H1 (cell line): ENCODE measurements at regions not wholly inside any gene's neighbourhood (a gene's known extent, or its start where the extent isn't known, plus 50 kb on each side); places are given as distances from the start of the nearest gene placed in this dataset.

Source experiments
- CTCF ChIA-PET: fragments of 300-600 bp; sonication (Branson Sonifier 250); formaldehyde crosslinking; loops from one replicate; lab custom pipeline; 2021; ENCODE audit not compliant: partially characterized antibody; lab: Charles Lee
- POLR2A ChIA-PET: fragments of 300-600 bp; sonication (Branson Sonifier 250); formaldehyde crosslinking; loops from one replicate; lab custom pipeline; 2021; ENCODE audit warnings: inconsistent platforms; ENCODE audit not compliant: partially characterized antibody; lab: Charles Lee
- DNase-seq, 2 experiments: peaks; one replicate each; pipeline versions ENCODE4 v3.0.0 to v3.0.0-alpha.2; 2010 to 2022; ENCODE audit warnings: low spot score in 2 of 2, low read depth in 1 of 2, mixed read lengths in 1 of 2
- FAIRE-seq: peaks from 2 replicates; lab custom pipeline; 2011; peaks lifted over from hg19 to GRCh38; lab: Jason Lieb, UNC
- H2AFZ ChIP-seq: 2 replicates; pipeline ENCODE4 v1.8.1; 2012; ENCODE audit warnings: low read length, inconsistent platforms
- H2AK5ac ChIP-seq: 2 replicates; pipeline ENCODE4 v1.6.1; 2013; ENCODE audit warnings: low read depth, low read length
- H2BK120ac ChIP-seq: replicated peaks from 2 replicates; pipeline ENCODE3; 2013; ENCODE audit warnings: low read depth, low read length, inconsistent platforms
- H2BK12ac ChIP-seq: 2 replicates; pipeline ENCODE4 v1.6.1; 2013; ENCODE audit warnings: low read depth, low read length
- H2BK15ac ChIP-seq: 2 replicates; pipeline ENCODE4 v1.6.1; 2013; ENCODE audit warnings: low read length
- H2BK20ac ChIP-seq: 2 replicates; pipeline ENCODE4 v1.6.1; 2013; ENCODE audit warnings: low read length
- H2BK5ac ChIP-seq: 2 replicates; pipeline ENCODE4 v1.6.1; 2013; ENCODE audit warnings: low read depth, low read length
- H3K14ac ChIP-seq: 2 replicates; pipeline ENCODE4 v1.6.1; 2013; ENCODE audit warnings: inconsistent platforms; ENCODE audit not compliant: insufficient read length
- H3K18ac ChIP-seq: 2 replicates; pipeline ENCODE4 v1.6.1; 2013; ENCODE audit warnings: low read length; ENCODE audit errors: extremely low read depth
- H3K23ac ChIP-seq: 2 replicates; pipeline ENCODE4 v1.6.1; 2013; ENCODE audit warnings: inconsistent platforms; ENCODE audit not compliant: insufficient read length
- H3K23me2 ChIP-seq: 2 replicates; pipeline ENCODE4 v1.6.1; 2013; ENCODE audit warnings: low read depth, low read length
- H3K27ac ChIP-seq: 2 replicates; pipeline ENCODE4 v1.6.1; 2011; ENCODE audit warnings: low read depth, low read length, inconsistent platforms
- H3K27me3 ChIP-seq, 4 experiments: replicated peaks in 1 of 4; 1 replicate in 1 of 4; 2 replicates in 3 of 4; pipeline versions ENCODE4 v1.6.1 to v1.8.1; 2011 to 2013; ENCODE audit warnings: low read length in 3 of 4, mild to moderate bottlenecking in 3 of 4, inconsistent platforms in 2 of 4, mixed read lengths in 2 of 4, moderate library complexity in 1 of 4; ENCODE audit not compliant: control insufficient read depth in 3 of 4, insufficient read depth in 3 of 4; ENCODE audit errors: extremely low read depth in 1 of 4
- H3K36me3 ChIP-seq, 4 experiments: 2 replicates each; pipeline versions ENCODE4 v1.6.1 to v1.8.1; 2011 to 2013; ENCODE audit warnings: mild to moderate bottlenecking in 4 of 4, low read length in 3 of 4, moderate library complexity in 2 of 4, control low read depth in 1 of 4, inconsistent platforms in 1 of 4; ENCODE audit not compliant: insufficient read depth in 4 of 4, control insufficient read depth in 2 of 4
- H3K4ac ChIP-seq: replicated peaks from 2 replicates; pipeline ENCODE3; 2013; ENCODE audit warnings: low read length, low read depth, mixed read lengths, inconsistent platforms; ENCODE audit not compliant: insufficient read length
- H3K4me1 ChIP-seq, 4 experiments: replicated peaks in 1 of 4; 1 replicate in 1 of 4; 2 replicates in 3 of 4; pipeline versions ENCODE4 v1.6.1 to v1.8.1; 2011 to 2013; ENCODE audit warnings: low read length in 3 of 4, inconsistent platforms in 2 of 4, mixed read lengths in 1 of 4; ENCODE audit not compliant: insufficient read depth in 4 of 4, control insufficient read depth in 3 of 4
- H3K4me2 ChIP-seq, 2 experiments: 2 replicates each; pipeline versions ENCODE4 v1.6.1 to v1.8.1; 2011 to 2013; ENCODE audit warnings: low read depth in 2 of 2, low read length in 2 of 2, control low read depth in 1 of 2, inconsistent platforms in 1 of 2, mild to moderate bottlenecking in 1 of 2; ENCODE audit not compliant: insufficient read depth in 1 of 2
- H3K4me3 ChIP-seq, 4 experiments: fragments of 200-600, 300-600 bp in 1 of 4; sonication (generic), shearing (Covaris generic), sonication (Bioruptor Twin) in 1 of 4; 2 replicates each; pipeline versions ENCODE4 v1.5.1 to v1.8.1; 2011 to 2016; ENCODE audit warnings: low read length in 4 of 4, low read depth in 3 of 4, control low read depth in 2 of 4, inconsistent platforms in 2 of 4, mild to moderate bottlenecking in 2 of 4, mixed read lengths in 1 of 4, moderate library complexity in 1 of 4; ENCODE audit not compliant: insufficient read depth in 2 of 4; ENCODE audit errors: extremely low read depth in 1 of 4
- H3K56ac ChIP-seq: replicated peaks from 2 replicates; pipeline ENCODE3; 2013; ENCODE audit warnings: low read depth, mild to moderate bottlenecking, mixed read lengths, low read length, inconsistent platforms; ENCODE audit not compliant: insufficient read length
- H3K79me1 ChIP-seq: 2 replicates; pipeline ENCODE4 v1.6.1; 2013; ENCODE audit warnings: low read depth, low read length, control low read depth
- H3K79me2 ChIP-seq, 2 experiments: 2 replicates each; pipeline versions ENCODE4 v1.6.1 to v1.8.1; 2012 to 2013; ENCODE audit warnings: low read length in 2 of 2, mild to moderate bottlenecking in 2 of 2, inconsistent platforms in 1 of 2; ENCODE audit not compliant: insufficient read depth in 2 of 2, control insufficient read depth in 1 of 2
- H3K9ac ChIP-seq, 4 experiments: replicated peaks in 1 of 4; 1 replicate in 1 of 4; 2 replicates in 3 of 4; pipeline versions ENCODE4 v1.6.1 to v1.8.1; 2011 to 2013; ENCODE audit warnings: low read depth in 3 of 4, low read length in 3 of 4, control low read depth in 2 of 4, mild to moderate bottlenecking in 2 of 4, moderate library complexity in 2 of 4, inconsistent platforms in 1 of 4; ENCODE audit errors: extremely low read depth in 1 of 4
- H3K9me3 ChIP-seq, 2 experiments: 2 replicates each; pipeline versions ENCODE4 v1.6.1 to v1.8.1; 2012 to 2013; ENCODE audit warnings: mild to moderate bottlenecking in 2 of 2, moderate library complexity in 2 of 2, control low read depth in 1 of 2, inconsistent platforms in 1 of 2, low read depth in 1 of 2, low read length in 1 of 2, mixed read lengths in 1 of 2; ENCODE audit not compliant: insufficient read depth in 2 of 2
- H4K20me1 ChIP-seq, 2 experiments: replicated peaks in 1 of 2; 2 replicates each; pipeline versions ENCODE3 to v1.8.1; 2011 to 2013; ENCODE audit warnings: inconsistent platforms in 2 of 2, low read length in 2 of 2, mild to moderate bottlenecking in 1 of 2; ENCODE audit not compliant: insufficient read depth in 2 of 2, control insufficient read depth in 1 of 2
- H4K5ac ChIP-seq: 2 replicates; pipeline ENCODE4 v1.6.1; 2013; ENCODE audit warnings: low read length, low read depth, mixed read lengths, inconsistent platforms; ENCODE audit not compliant: insufficient read length
- H4K8ac ChIP-seq: 2 replicates; pipeline ENCODE4 v1.8.0; 2013; ENCODE audit warnings: mild to moderate bottlenecking, moderate library complexity, low read length, inconsistent platforms; ENCODE audit not compliant: insufficient read depth; ENCODE audit errors: extremely low read depth
- H4K91ac ChIP-seq: replicated peaks from 2 replicates; pipeline ENCODE3; 2013; ENCODE audit warnings: low read length, mixed read lengths, inconsistent platforms; ENCODE audit not compliant: insufficient read length
- HDAC6 ChIP-seq: IDR thresholded peaks from one replicate; pipeline ENCODE4 v1.7.1; 2012; ENCODE audit warnings: low read depth, mild to moderate bottlenecking, inconsistent platforms, low read length, moderate library complexity
- JUND ChIP-seq: IDR thresholded peaks from 2 replicates; pipeline ENCODE4 v1.6.1; 2011; ENCODE audit warnings: mild to moderate bottlenecking, improper control_type of control experiment, low read length
- RNF2 ChIP-seq: fragments of 200-900, 300-1000 bp; sonication (generic); IDR thresholded peaks from 2 replicates; pipeline ENCODE4 v1.7.1; 2016; ENCODE audit warnings: borderline replicate concordance, low read depth, mild to moderate bottlenecking, antibody characterized with exemption, low read length; ENCODE audit not compliant: poor library complexity, severe bottlenecking; ENCODE audit errors: missing control alignments
- WGBS, 2 experiments: shearing (Covaris generic) in 1 of 2; methylation state at CpG; one replicate each; pipeline versions ENCODE4 v1.1.6 to v1.1.7; 2013 to 2015; ENCODE audit warnings: low lambda C conversion rate in 2 of 2, mixed read lengths in 2 of 2, inconsistent platforms in 1 of 2, low coverage in 1 of 2, missing lambda C conversion rate in 1 of 2; ENCODE audit not compliant: insufficient replicate concordance in 2 of 2, insufficient coverage in 1 of 2, insufficient read length in 1 of 2; ENCODE audit errors: extremely low coverage in 1 of 2, missing lambda C conversion rate in 1 of 2; 5-methylcytosine and 5-hydroxymethylcytosine counted together

DNA sequence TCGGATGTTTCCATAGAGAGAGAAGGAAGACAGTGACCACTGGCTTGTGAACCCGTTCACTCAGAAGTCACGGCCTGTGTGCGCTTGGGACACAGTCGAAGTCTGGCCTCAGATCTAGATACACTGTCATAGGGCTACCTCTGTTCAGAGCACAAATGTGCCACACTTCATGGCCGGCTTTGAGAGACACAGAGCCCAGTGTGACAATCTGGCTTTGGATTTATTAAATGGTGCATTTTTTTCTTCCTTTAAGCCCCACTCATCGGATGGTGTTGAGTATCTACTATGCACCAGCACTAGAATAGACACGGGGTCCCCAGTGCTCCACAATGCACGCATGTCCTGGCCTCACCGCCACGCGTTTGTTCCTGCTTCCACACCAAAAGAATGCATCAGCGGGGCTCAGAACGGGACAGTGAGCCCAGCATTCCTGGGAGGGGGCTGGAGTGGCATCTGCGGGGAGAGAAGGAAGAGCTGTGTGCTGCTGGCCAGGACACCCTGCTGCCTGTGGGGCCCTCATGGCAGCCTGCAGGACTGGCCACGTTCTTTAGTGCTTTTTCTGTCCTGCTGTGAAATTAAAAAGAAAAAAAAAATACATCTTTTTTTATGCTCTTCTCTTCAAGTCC, 738.9 kb upstream of the SALL3 start:
- peaks cover 0 to 6% (median 0%) of the 10 kb centered on the region in 4 experiments; a peak in 1 of 7 replicates for H3K4me1 ChIP-seq
- no peak overlapping the region for H2BK12ac ChIP-seq
- H2BK20ac ChIP-seq, result no peak overlapping the region
- no peak overlapping the region for H3K4me2 ChIP-seq
- H2BK15ac ChIP-seq, result no peak overlapping the region
- H4K8ac ChIP-seq, result no peak overlapping the region
- H4K91ac ChIP-seq, result no peak overlapping the region
- no peak overlapping the region for H3K4me3 ChIP-seq
- WGBS, 2 experiments, result 71% methylated on average over 16 of the region's 16 CpGs; no CpG with 5 or more reads in 1 of the 2 experiments
- H3K36me3 ChIP-seq, result no peaks in the 10 kb centered on the region
- no peak overlapping the region for H3K14ac ChIP-seq
- no peaks in the 10 kb centered on the region for H3K79me1 ChIP-seq
- H4K20me1 ChIP-seq, result peaks cover 0 to 5% of the 10 kb centered on the region in 2 experiments
- peak overlapping the region; percentile 81 for H2AFZ ChIP-seq
- no peak overlapping the region for H3K18ac ChIP-seq
- H3K27ac ChIP-seq, result no peak overlapping the region
- CTCF ChIA-PET, result no interaction called here
- H3K4ac ChIP-seq, result no peak overlapping the region
- H3K9ac ChIP-seq, result no peak overlapping the region
- no peak overlapping the region for H4K5ac ChIP-seq
- H3K23ac ChIP-seq, result no peak overlapping the region
- H2BK120ac ChIP-seq, result no peak overlapping the region
- no peaks in the 10 kb centered on the region for H3K79me2 ChIP-seq
- H3K9me3 ChIP-seq, result no peaks in the 10 kb centered on the region; a peak in 1 of 4 replicates
- no peak overlapping the region for H2AK5ac ChIP-seq
- H2BK5ac ChIP-seq, result no peak overlapping the region
- POLR2A ChIA-PET, result no interaction called here
- DNase-seq (no peak), FAIRE-seq (no peak)
- H3K27me3 ChIP-seq, result no peaks in the 10 kb centered on the region
- H3K23me2 ChIP-seq, result peaks cover 6% of the 10 kb centered on the region; the same call in 1 of the 2 replicates
- H3K56ac ChIP-seq, result no peak overlapping the region
- no peak for TF ChIP-seq JUND
- no peak for TF ChIP-seq HDAC6
- TF ChIP-seq RNF2, result no peak
